K562 (cell line): ENCODE measurements at regions not wholly inside any gene's neighbourhood (a gene's known extent, or its start where the extent isn't known, plus 50 kb on each side); places are given as distances from the start of the nearest gene placed in this dataset.

Experiments
- ATAC-seq: fragments of 200-7000 bp; cut with Tn5 transposase; 3 replicates; pipeline ENCODE4 v1.9.1; 2020; ENCODE audit warnings: moderate library complexity
- BruUV-seq: library from RNA; stranded (reverse); fragments of 400-500 nt; replicated peaks from 2 replicates; lab custom pipeline; 2021; lab: Mats Ljungman, UMichigan
- CTCF ChIA-PET: fragments of 300-600 bp; formaldehyde crosslinking; extraction: SDS; loops from one replicate; lab custom pipeline; 2021; ENCODE audit warnings: low intra/inter-chr PET ratio; lab: Yijun Ruan, JAX
- POLR2A ChIA-PET: fragments of 300-600, 350-650 bp; sonication (Branson Sonifier 250); formaldehyde crosslinking; extraction: SDS; loops from one replicate; lab custom pipeline; 2021; ENCODE audit warnings: antibody characterized with exemption, inconsistent platforms; lab: Yijun Ruan, JAX
- DNase-seq, 4 experiments: peaks; one replicate each; pipeline versions ENCODE4 v3.0.0 to v3.0.0-alpha.2; 2011 to 2018; ENCODE audit warnings: low spot score in 3 of 4, mixed read lengths in 3 of 4; ENCODE audit errors: extremely low read depth in 1 of 4
- FAIRE-seq: peaks from 2 replicates; lab custom pipeline; 2011; peaks lifted over from hg19 to GRCh38; lab: Jason Lieb, UNC
- H2AFZ ChIP-seq: 2 replicates; pipeline ENCODE4 v1.6.0; 2011; ENCODE audit warnings: low read depth, low read length, control low read depth, inconsistent platforms
- H3K27ac ChIP-seq: fragments of 200-600 bp; 3 replicates; pipeline ENCODE4 v1.8.0; 2011; ENCODE audit warnings: low read depth, mild to moderate bottlenecking, control low read depth, inconsistent platforms, low read length, moderate library complexity, mixed read lengths; ENCODE audit errors: extremely low read depth
- H3K27me3 ChIP-seq, 2 experiments: fragments of 300-600 bp in 1 of 2; 2 replicates in 1 of 2; 3 replicates in 1 of 2; pipeline versions ENCODE4 v1.6.0 to v1.8.0; 2011; ENCODE audit warnings: inconsistent platforms in 2 of 2, low read length in 2 of 2, mild to moderate bottlenecking in 1 of 2, mixed read lengths in 1 of 2, moderate library complexity in 1 of 2; ENCODE audit not compliant: control insufficient read depth in 2 of 2, insufficient read depth in 2 of 2
- H3K36me3 ChIP-seq: fragments of 300-600 bp; 3 replicates; pipeline ENCODE4 v1.8.0; 2011; ENCODE audit warnings: mild to moderate bottlenecking, low read length, inconsistent platforms; ENCODE audit not compliant: control insufficient read depth, insufficient read depth
- H3K4me1 ChIP-seq, 2 experiments: fragments of 200-600 bp in 1 of 2; replicated peaks in 1 of 2; 2 replicates in 1 of 2; 3 replicates in 1 of 2; pipeline versions ENCODE4 v1.5.1 to v1.8.0; 2011; ENCODE audit warnings: inconsistent platforms in 2 of 2, low read length in 2 of 2, mild to moderate bottlenecking in 1 of 2, mixed read lengths in 1 of 2, moderate library complexity in 1 of 2; ENCODE audit not compliant: control insufficient read depth in 2 of 2, insufficient read depth in 2 of 2
- H3K4me2 ChIP-seq: 2 replicates; pipeline ENCODE4 v1.6.1; 2011; ENCODE audit warnings: low read length, control low read depth, inconsistent platforms, mixed read lengths; ENCODE audit not compliant: insufficient read depth
- H3K4me3 ChIP-seq: fragments of 200-600 bp; sonication (generic), shearing (Covaris generic); 2 replicates; pipeline ENCODE4 v1.5.1; 2016; ENCODE audit warnings: control low read depth, inconsistent platforms
- H3K79me2 ChIP-seq: fragments of 200-600 bp; 3 replicates; pipeline ENCODE4 v1.8.0; 2011; ENCODE audit warnings: low read length, inconsistent platforms; ENCODE audit not compliant: control insufficient read depth, insufficient read depth
- H3K9ac ChIP-seq, 2 experiments: 2 replicates each; pipeline versions ENCODE4 v1.6.0 to v1.6.1; 2011; ENCODE audit warnings: low read depth in 2 of 2, low read length in 2 of 2, control low read depth in 1 of 2, inconsistent platforms in 1 of 2, mild to moderate bottlenecking in 1 of 2, mixed read lengths in 1 of 2; ENCODE audit not compliant: insufficient read depth in 1 of 2
- H3K9me1 ChIP-seq: one replicate; pipeline ENCODE4 v1.6.0; 2011; ENCODE audit warnings: inconsistent platforms, mild to moderate bottlenecking, low read length, moderate library complexity; ENCODE audit not compliant: control insufficient read depth, insufficient read depth
- H3K9me3 ChIP-seq: replicated peaks from 2 replicates; pipeline ENCODE4 v1.5.1; 2011; ENCODE audit warnings: low read depth, low read length, inconsistent platforms; ENCODE audit not compliant: control insufficient read depth, insufficient read depth
- H4K20me1 ChIP-seq: replicated peaks from 2 replicates; pipeline ENCODE4 v1.6.1; 2011; ENCODE audit warnings: low read length, inconsistent platforms, mixed read lengths; ENCODE audit not compliant: control insufficient read depth, insufficient read depth
- PHF21A ChIP-seq: fragments of 450-650 bp; IDR thresholded peaks from 2 replicates; pipeline ENCODE4 v1.6.1; 2017; ENCODE audit warnings: low read depth, borderline replicate concordance
- POLR2A ChIP-seq: fragments of 450-650 bp; conservative IDR thresholded peaks from 2 replicates; pipeline ENCODE4 v1.6.1; 2016
- RHOXF2B ChIP-seq: fragments of 250-450 bp; sonication (Bioruptor Pico); conservative IDR thresholded peaks from 2 replicates; pipeline ENCODE4 v1.5.1; 2021
- TFAP4 ChIP-seq: sonication (generic); formaldehyde crosslinking; IDR thresholded peaks from 2 replicates; pipeline ENCODE4 v1.8.0; 2022; ENCODE audit warnings: missing genetic modification reagents, mild to moderate bottlenecking, moderate library complexity, borderline replicate concordance
- ZNF551 ChIP-seq: fragments of 250-450 bp; sonication (Bioruptor Pico); IDR thresholded peaks from 2 replicates; pipeline ENCODE4 v1.5.0; 2021; ENCODE audit warnings: mild to moderate bottlenecking, moderate library complexity
- WGBS: fragments of 100-300 bp; shearing (Covaris generic); methylation state at CpG from one replicate; pipeline ENCODE4 v1.1.6; 2016; ENCODE audit warnings: low coverage, mixed read lengths; ENCODE audit not compliant: insufficient coverage; ENCODE audit errors: missing lambda C conversion rate; 5-methylcytosine and 5-hydroxymethylcytosine counted together
- in situ Hi-C: fragments of 300-500 bp; cut with MboI; formaldehyde crosslinking; loops from 4 replicates; pipeline ENCODE4 v1.15.0; 2018; ENCODE audit warnings: inconsistent platforms, mixed read lengths
- intact Hi-C: fragments of 100-400 bp; cut with micrococcal nuclease; formaldehyde crosslinking; loops from 2 replicates; pipeline ENCODE4 v1.14.2; 2022

GRCh38 chr6:21537637-21538036 is 55.9 kb upstream of the SOX4 start:
- no peak for FAIRE-seq
- no peak for DNase-seq
- in situ Hi-C loops (no loop called here), intact Hi-C loops (no loop called here)
- Histone ChIP-seq H3K4me2 (no peak overlapping the region), H3K27me3 (no peaks in the 10 kb centered on the region), H3K9ac (no peak overlapping the region), H3K79me2 (no peaks in the 10 kb centered on the region), H3K9me3 (no peaks in the 10 kb centered on the region), H3K9me1 (no peaks in the 10 kb centered on the region), H3K4me1 (no peaks in the 10 kb centered on the region), H2AFZ (no peak overlapping the region), H3K36me3 (no peaks in the 10 kb centered on the region), H3K27ac (no peak overlapping the region), H3K4me3 (no peak overlapping the region)
- ATAC-seq = no peak
- no peak for TF ChIP-seq ZNF551 (CRISPR knock-in tag)
- no peak for TF ChIP-seq POLR2A
- no peak for TF ChIP-seq PHF21A
- TF ChIP-seq TFAP4 = no peak
- TF ChIP-seq RHOXF2B = no peak
- TF ChIP-seq, all 486 proteins: peak for 0
- WGBS = 0% methylated on average over 2 of the region's 2 CpGs
- ChIA-PET CTCF (no interaction called here), POLR2A (no interaction called here)
- no peaks in the 10 kb centered on the region for H4K20me1 ChIP-seq
- BruUV-seq = no TSS peak

- POLR2A ChIA-PET = no interaction called here
Observed at GRCh38 chr6:21538186-21538798, 55.3 kb upstream of the SOX4 start.

More at GRCh38 chr6:21538186-21538798, 55.3 kb upstream of the SOX4 start:
- Histone ChIP-seq H3K36me3 (no peaks in the 10 kb centered on the region), H3K27me3 (no peaks in the 10 kb centered on the region), H3K27ac (no peak overlapping the region), H4K20me1 (no peaks in the 10 kb centered on the region), H3K9me1 (no peaks in the 10 kb centered on the region), H3K4me2 (no peak overlapping the region), H3K4me1 (no peaks in the 10 kb centered on the region), H3K9me3 (no peaks in the 10 kb centered on the region), H2AFZ (no peak overlapping the region), H3K4me3 (no peak overlapping the region), H3K9ac (no peak overlapping the region), H3K79me2 (no peaks in the 10 kb centered on the region)
- FAIRE-seq (no peak), DNase-seq (no peak), ATAC-seq (no peak)
- in situ Hi-C loops = no loop called here
- CTCF ChIA-PET = no interaction called here
- WGBS = 3% methylated on average over 5 of the region's 5 CpGs
- BruUV-seq = no TSS peak
- intact Hi-C loops = no loop called here
